IMR-90 (cell line): ENCODE measurements at regions not wholly inside any gene's neighbourhood (a gene's known extent, or its start where the extent isn't known, plus 50 kb on each side); places are given as distances from the start of the nearest gene placed in this dataset.

Experiments
- ATAC-seq: fragments of 200-7000 bp; cut with Tn5 transposase; 2 replicates; pipeline ENCODE4 v1.9.1; 2020; ENCODE audit warnings: low read depth, mild to moderate bottlenecking, moderate library complexity
- BruUV-seq: library from RNA; stranded (reverse); fragments of 400-500 nt; replicated peaks from 2 replicates; lab custom pipeline; 2021; lab: Mats Ljungman, UMichigan
- CTCF ChIA-PET: fragments of 300-600 bp; formaldehyde crosslinking; extraction: SDS; loops from one replicate; lab custom pipeline; 2021; ENCODE audit warnings: antibody characterized with exemption; lab: Yijun Ruan, JAX
- POLR2A ChIA-PET: fragments of 300-600 bp; sonication (Branson Sonifier 250); formaldehyde crosslinking; loops from one replicate; lab custom pipeline; 2022; ENCODE audit warnings: antibody characterized with exemption; ENCODE audit not compliant: unreplicated experiment; lab: Charles Lee
- DNase-seq: peaks from one replicate; pipeline ENCODE4 v3.0.0; 2013
- H2AFZ ChIP-seq: replicated peaks from 2 replicates; pipeline ENCODE3; 2013; ENCODE audit warnings: low read length, mild to moderate bottlenecking; ENCODE audit not compliant: poor library complexity
- H2AK5ac ChIP-seq: 2 replicates; pipeline ENCODE4 v1.6.1; 2013; ENCODE audit warnings: low read depth, low read length, inconsistent platforms
- H2AK9ac ChIP-seq: replicated peaks from 2 replicates; pipeline ENCODE3; 2013; ENCODE audit warnings: mild to moderate bottlenecking, low read depth, low read length, moderate library complexity; ENCODE audit not compliant: poor library complexity
- H2BK120ac ChIP-seq: 2 replicates; pipeline ENCODE4 v1.6.1; 2013; ENCODE audit warnings: low read depth, low read length, inconsistent platforms
- H2BK15ac ChIP-seq: 3 replicates; pipeline ENCODE4 v1.6.1; 2013; ENCODE audit warnings: low read depth, low read length, inconsistent platforms
- H2BK20ac ChIP-seq: 2 replicates; pipeline ENCODE4 v1.6.1; 2013; ENCODE audit warnings: low read depth, mild to moderate bottlenecking, inconsistent platforms, low read length, moderate library complexity
- H2BK5ac ChIP-seq: 2 replicates; pipeline ENCODE4 v1.6.1; 2013; ENCODE audit warnings: mild to moderate bottlenecking, low read depth, low read length, inconsistent platforms; ENCODE audit not compliant: poor library complexity, severe bottlenecking
- H3K14ac ChIP-seq: replicated peaks from 2 replicates; pipeline ENCODE4 v1.6.1; 2013; ENCODE audit warnings: low read depth, low read length, inconsistent platforms
- H3K18ac ChIP-seq: 2 replicates; pipeline ENCODE4 v1.6.1; 2013; ENCODE audit warnings: low read depth, low read length, control low read depth
- H3K23ac ChIP-seq: 2 replicates; pipeline ENCODE4 v1.6.1; 2013; ENCODE audit warnings: low read depth, low read length, inconsistent platforms
- H3K27ac ChIP-seq: 2 replicates; pipeline ENCODE4 v1.5.1; 2013; ENCODE audit warnings: mild to moderate bottlenecking, control low read depth, low read length; ENCODE audit not compliant: insufficient read depth
- H3K27me3 ChIP-seq: 2 replicates; pipeline ENCODE4 v1.6.1; 2013; ENCODE audit warnings: low read length; ENCODE audit not compliant: control insufficient read depth, insufficient read depth
- H3K36me3 ChIP-seq: 2 replicates; pipeline ENCODE4 v1.6.1; 2013; ENCODE audit warnings: low read length, mixed read lengths; ENCODE audit not compliant: control insufficient read depth, insufficient read depth
- H3K4ac ChIP-seq: 2 replicates; pipeline ENCODE4 v1.6.1; 2013; ENCODE audit warnings: low read depth, low read length, inconsistent platforms
- H3K4me1 ChIP-seq: 2 replicates; pipeline ENCODE4 v1.6.1; 2013; ENCODE audit warnings: low read length, mixed read lengths; ENCODE audit not compliant: control insufficient read depth, insufficient read depth
- H3K4me2 ChIP-seq: 2 replicates; pipeline ENCODE4 v1.6.1; 2013; ENCODE audit warnings: low read depth, mild to moderate bottlenecking, control low read depth, low read length, moderate library complexity
- H3K4me3 ChIP-seq: 2 replicates; pipeline ENCODE4 v1.5.1; 2013; ENCODE audit warnings: low read depth, mild to moderate bottlenecking, control low read depth, low read length, moderate library complexity; ENCODE audit not compliant: insufficient read depth
- H3K56ac ChIP-seq: 2 replicates; pipeline ENCODE4 v1.6.1; 2013; ENCODE audit warnings: low read length, inconsistent platforms; ENCODE audit not compliant: insufficient read depth; ENCODE audit errors: extremely low read depth
- H3K79me1 ChIP-seq, 2 experiments: 2 replicates each; pipeline ENCODE4 v1.6.1; 2013; ENCODE audit warnings: low read length in 2 of 2, inconsistent platforms in 1 of 2, low read depth in 1 of 2
- H3K9ac ChIP-seq: 2 replicates; pipeline ENCODE4 v1.6.1; 2013; ENCODE audit warnings: low read depth, low read length, control low read depth
- H3K9me1 ChIP-seq: 2 replicates; pipeline ENCODE4 v1.6.1; 2013; ENCODE audit warnings: low read length, inconsistent platforms; ENCODE audit not compliant: insufficient read depth
- H3K9me3 ChIP-seq: 2 replicates; pipeline ENCODE4 v1.6.1; 2013; ENCODE audit warnings: low read length; ENCODE audit not compliant: control insufficient read depth, insufficient read depth
- H4K20me1 ChIP-seq: 2 replicates; pipeline ENCODE4 v1.6.1; 2013; ENCODE audit warnings: low read length, inconsistent platforms; ENCODE audit not compliant: insufficient read depth
- H4K5ac ChIP-seq: 2 replicates; pipeline ENCODE4 v1.6.1; 2013; ENCODE audit warnings: mild to moderate bottlenecking, low read depth, low read length, control low read depth
- H4K8ac ChIP-seq, 2 experiments: 2 replicates each; pipeline ENCODE4 v1.6.1; 2013; ENCODE audit warnings: low read depth in 2 of 2, low read length in 2 of 2, control low read depth in 1 of 2, inconsistent platforms in 1 of 2
- H4K91ac ChIP-seq: 2 replicates; pipeline ENCODE4 v1.6.1; 2013; ENCODE audit warnings: low read depth, low read length, inconsistent platforms; ENCODE audit not compliant: insufficient read depth
- BHLHE40 ChIP-seq: fragments of 150-350 bp; IDR thresholded peaks from 2 replicates; pipeline ENCODE4 v1.6.1; 2016; ENCODE audit warnings: mild to moderate bottlenecking, low read depth, low read length
- CEBPB ChIP-seq: IDR thresholded peaks from 2 replicates; pipeline ENCODE4 v1.6.1; 2012; ENCODE audit warnings: low read depth, low read length, improper control_type of control experiment
- CHD1 ChIP-seq: IDR thresholded peaks from 2 replicates; pipeline ENCODE4 v1.6.1; 2012; ENCODE audit warnings: low read depth, low read length, improper control_type of control experiment
- CTCF ChIP-seq: conservative IDR thresholded peaks from 2 replicates; pipeline ENCODE4 v1.5.1; 2012; ENCODE audit warnings: mild to moderate bottlenecking, low read depth, low read length, improper control_type of control experiment
- ELK1 ChIP-seq: fragments of 150-350 bp; IDR thresholded peaks from 2 replicates; pipeline ENCODE4 v1.6.1; 2016; ENCODE audit warnings: low read depth, mild to moderate bottlenecking, low read length, moderate library complexity, borderline replicate concordance
- FOS ChIP-seq: fragments of 150-350 bp; IDR thresholded peaks from 2 replicates; pipeline ENCODE4 v1.6.1; 2016; ENCODE audit warnings: low read depth, low read length
- MAFK ChIP-seq: IDR thresholded peaks from 2 replicates; pipeline ENCODE4 v1.6.1; 2012; ENCODE audit warnings: low read depth, low read length, improper control_type of control experiment
- MAZ ChIP-seq: IDR thresholded peaks from 2 replicates; pipeline ENCODE4 v1.6.1; 2012; ENCODE audit warnings: low read depth, mild to moderate bottlenecking, low read length, improper control_type of control experiment, moderate library complexity, borderline replicate concordance
- MXI1 ChIP-seq: IDR thresholded peaks from 2 replicates; pipeline ENCODE4 v1.6.1; 2012; ENCODE audit warnings: low read depth, mild to moderate bottlenecking, low read length, moderate library complexity, borderline replicate concordance
- NFE2L2 ChIP-seq: fragments of 150-350 bp; IDR thresholded peaks from 2 replicates; pipeline ENCODE4 v1.6.1; 2016; ENCODE audit warnings: low read depth, mild to moderate bottlenecking, low read length
- POLR2A ChIP-seq: IDR thresholded peaks from 2 replicates; pipeline ENCODE4 v1.6.1; 2012; ENCODE audit warnings: mild to moderate bottlenecking, low read depth, low read length
- RAD21 ChIP-seq: IDR thresholded peaks from 2 replicates; pipeline ENCODE4 v1.6.1; 2012; ENCODE audit warnings: low read length, improper control_type of control experiment
- RCOR1 ChIP-seq: IDR thresholded peaks from 2 replicates; pipeline ENCODE4 v1.6.1; 2012; ENCODE audit warnings: mild to moderate bottlenecking, low read length, improper control_type of control experiment; ENCODE audit not compliant: insufficient replicate concordance
- RFX5 ChIP-seq: IDR thresholded peaks from 2 replicates; pipeline ENCODE4 v1.8.0; 2012; ENCODE audit warnings: low read depth, mild to moderate bottlenecking, low read length, moderate library complexity
- SMC3 ChIP-seq: fragments of 150-350 bp; IDR thresholded peaks from 2 replicates; pipeline ENCODE4 v1.6.1; 2016; ENCODE audit warnings: low read depth, mild to moderate bottlenecking, antibody characterized with exemption, low read length, moderate library complexity
- USF2 ChIP-seq: fragments of 150-350 bp; IDR thresholded peaks from 2 replicates; pipeline ENCODE4 v1.6.1; 2017; ENCODE audit warnings: mild to moderate bottlenecking, antibody characterized with exemption, low read length, low read depth
- WGBS, 2 experiments: methylation state at CpG; one replicate each; pipeline versions ENCODE4 v1.1.5 to v1.1.7; 2013; ENCODE audit warnings: missing lambda C conversion rate in 2 of 2; ENCODE audit not compliant: insufficient read length in 1 of 2; ENCODE audit errors: extremely low coverage in 2 of 2; 5-methylcytosine and 5-hydroxymethylcytosine counted together
- dilution Hi-C: fragments of 300-500 bp; cut with HindIII; formaldehyde crosslinking; loops from one replicate; pipeline ENCODE4 v1.14.3; 2018; ENCODE audit warnings: low sequenced_read_pairs; ENCODE audit not compliant: unreplicated experiment
- in situ Hi-C: fragments of 300-500 bp; cut with MboI; formaldehyde crosslinking; loops from 3 replicates; pipeline ENCODE4 v1.14.3; 2019; ENCODE audit warnings: low sequenced_read_pairs, inconsistent platforms, mixed read lengths
- intact Hi-C: fragments of 100-400 bp; cut with micrococcal nuclease; formaldehyde crosslinking; loops from 2 replicates; pipeline ENCODE4 v1.10.0; 2022

- ATAC-seq (no peak), DNase-seq (no peak)
- H3K36me3 ChIP-seq: no peaks in the 10 kb centered on the region
- H4K20me1 ChIP-seq: no peaks in the 10 kb centered on the region
- no peak overlapping the region for H3K4me3 ChIP-seq
- no peak overlapping the region for H4K5ac ChIP-seq
- BruUV-seq: no TSS peak
- H3K79me1 ChIP-seq: no peaks in the 10 kb centered on the region
- no peak overlapping the region for H2AK5ac ChIP-seq
- in situ Hi-C loops (no loop called here), dilution Hi-C loops (no loop called here), intact Hi-C loops (no loop called here)
- H3K9me1 ChIP-seq: no peaks in the 10 kb centered on the region
- H3K56ac ChIP-seq: no peak overlapping the region
- H2AK9ac ChIP-seq: no peak overlapping the region
- CTCF ChIA-PET: no interaction called here
- H4K91ac ChIP-seq: no peak overlapping the region
- WGBS, 2 experiments: no CpG with 5 or more reads among the region's 1 CpG
- H2BK20ac ChIP-seq: no peak overlapping the region
- no peak overlapping the region for H3K18ac ChIP-seq
- H2BK120ac ChIP-seq: no peak overlapping the region
- H4K8ac ChIP-seq: no peak overlapping the region
- H3K9ac ChIP-seq: no peak overlapping the region
- no peak overlapping the region for H3K14ac ChIP-seq
- no peak overlapping the region for H3K27ac ChIP-seq
- H3K4me1 ChIP-seq: no peaks in the 10 kb centered on the region
- H3K23ac ChIP-seq: no peak overlapping the region
- TF ChIP-seq ELK1 (no peak), MXI1 (no peak), RFX5 (no peak), BHLHE40 (no peak), CHD1 (no peak), USF2 (no peak), CTCF (no peak), MAFK (no peak), SMC3 (no peak), NFE2L2 (no peak), POLR2A (no peak), MAZ (no peak), RCOR1 (no peak), RAD21 (no peak), FOS (no peak), CEBPB (no peak)
- no peak overlapping the region for H3K4ac ChIP-seq
- 0 out of 2 replicates have a peak, but pooled peaks cover 3% of the 10 kb centered on the region for H3K9me3 ChIP-seq
- H3K4me2 ChIP-seq: no peak overlapping the region
- H2AFZ ChIP-seq: no peak overlapping the region
- no peak overlapping the region for H2BK5ac ChIP-seq
- POLR2A ChIA-PET: no interaction called here
- H3K27me3 ChIP-seq: no peaks in the 10 kb centered on the region
- H2BK15ac ChIP-seq: no peak overlapping the region
These were observed 1668.3 kb downstream of the PLA2G4A start for GRCh38 chr1:188497020-188497419.
